ENCODE measurements at regions not wholly inside any gene's neighbourhood (a gene's known extent, or its start where the extent isn't known, plus 50 kb on each side); places are given as distances from the start of the nearest gene placed in this dataset.

- no peak for TF ChIP-seq CTCF (IDR thresholded peaks at IDR 0.05; ENCODE audit: insufficient read depth, missing control alignments)
- FAIRE-seq: no peak
- DNase-seq (ENCODE audit: insufficient read length, low spot score): no peak
Measured at GRCh38 chr6:93471281-93471680, 51.9 kb upstream of the EPHA7 start.

Data from D721Med (cell line).